ENCODE measurements at regions not wholly inside any gene's neighbourhood (a gene's known extent, or its start where the extent isn't known, plus 50 kb on each side); places are given as distances from the start of the nearest gene placed in this dataset.

DNA sequence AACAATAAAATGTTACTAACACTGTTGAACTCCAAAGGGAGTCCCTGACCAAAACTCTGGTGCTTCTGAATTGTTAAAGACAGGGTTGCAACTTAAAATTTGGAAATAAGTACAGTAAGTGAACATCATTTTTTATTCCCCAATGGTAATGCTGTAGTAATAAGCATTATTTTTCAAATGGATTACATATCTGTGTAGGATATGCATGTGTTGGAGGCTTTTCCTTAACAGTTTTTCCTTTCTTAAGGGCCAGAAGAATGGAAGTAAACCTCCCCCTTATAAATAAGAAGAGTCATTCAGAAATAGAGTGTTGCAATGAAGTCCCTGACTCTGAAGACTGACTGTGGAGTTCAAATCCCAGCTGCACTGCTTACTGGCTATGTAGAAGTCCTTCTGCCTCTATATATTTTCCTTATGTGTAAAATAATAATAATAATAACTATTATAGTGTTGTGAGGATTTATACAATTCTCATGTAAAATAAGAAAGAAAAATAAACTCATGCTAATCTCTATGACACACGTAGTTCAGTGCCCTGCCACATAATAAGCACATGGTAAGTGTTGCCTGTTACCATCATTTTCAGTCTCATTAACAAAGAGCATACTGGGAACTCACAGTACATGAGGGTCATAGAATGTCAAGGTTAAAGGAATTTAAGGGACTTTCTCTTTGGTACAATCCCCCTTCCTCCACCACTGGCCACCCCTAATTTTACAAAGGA, 129.8 kb upstream of the SMLR1 start:
- H3K4me3 ChIP-seq (ENCODE audit: low read depth in 1 of 3, low read length in 3 of 3): no peak overlapping the region
- no peak overlapping the region for H3K9ac ChIP-seq (ENCODE audit: low read depth in 1 of 2, low read length in 2 of 2)
- H3K27ac ChIP-seq (ENCODE audit: low read depth in 1 of 2, low read length in 2 of 2): no peak overlapping the region
- no peaks in the 10 kb centered on the region for H3K4me1 ChIP-seq (ENCODE audit: control insufficient read depth in 4 of 4, insufficient read depth in 4 of 4, low read length in 3 of 4)
- H3K27me3 ChIP-seq (ENCODE audit: control insufficient read depth in 4 of 4, insufficient read depth in 4 of 4, low read length in 3 of 4): no peaks in the 10 kb centered on the region
- H3K9me3 ChIP-seq (ENCODE audit: control insufficient read depth in 4 of 4, low read length in 3 of 4): no peaks in the 10 kb centered on the region
- DNase-seq (ENCODE audit: low spot score): no peak
- no peaks in the 10 kb centered on the region for H3K36me3 ChIP-seq (ENCODE audit: control insufficient read depth in 4 of 4, insufficient read depth in 3 of 4, low read depth in 1 of 4, low read length in 3 of 4)
- no peak for TF ChIP-seq RAD21 (IDR thresholded peaks at IDR 0.05)
- 25% methylated on average over 1 of the region's 1 CpG for WGBS

DNA sequence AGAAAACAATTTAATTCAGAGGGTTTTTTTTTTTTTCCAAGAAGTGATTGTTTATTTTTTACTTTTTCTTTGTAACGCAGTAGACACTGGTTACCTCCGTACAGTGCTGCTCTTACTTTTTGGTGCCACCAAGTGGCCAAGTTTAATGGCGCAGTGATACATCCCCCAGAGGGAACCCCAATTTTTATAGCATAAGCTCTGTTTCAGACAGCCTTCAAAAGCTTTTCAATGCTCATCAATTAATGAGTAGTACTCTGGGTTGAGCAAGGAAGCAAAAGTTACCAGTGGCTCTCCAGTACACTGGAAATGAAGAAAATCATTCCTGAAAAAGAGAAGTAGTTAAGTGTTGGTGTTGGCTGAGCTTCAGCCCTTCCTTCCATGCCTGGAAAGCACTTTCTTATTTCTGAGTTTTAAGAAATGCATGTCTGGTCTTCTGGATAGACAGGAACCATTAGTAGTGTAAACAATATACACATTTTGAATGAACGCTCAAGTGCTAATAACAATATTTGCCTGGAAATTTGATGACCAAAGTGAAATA, 129.1 kb upstream of the SMLR1 start:
- no peak overlapping the region for H3K27ac ChIP-seq (ENCODE audit: low read depth in 1 of 2, low read length in 2 of 2)
- WGBS: 15% methylated on average over 4 of the region's 4 CpGs
- DNase-seq (ENCODE audit: low spot score): no peak
- H3K4me3 ChIP-seq (ENCODE audit: low read depth in 1 of 3, low read length in 3 of 3): no peak overlapping the region
- H3K36me3 ChIP-seq (ENCODE audit: control insufficient read depth in 4 of 4, insufficient read depth in 3 of 4, low read depth in 1 of 4, low read length in 3 of 4): no peaks in the 10 kb centered on the region
- no peaks in the 10 kb centered on the region for H3K4me1 ChIP-seq (ENCODE audit: control insufficient read depth in 4 of 4, insufficient read depth in 4 of 4, low read length in 3 of 4)
- no peak overlapping the region for H3K9ac ChIP-seq (ENCODE audit: low read depth in 1 of 2, low read length in 2 of 2)
- TF ChIP-seq CTCF (IDR thresholded peaks at IDR 0.05; ENCODE audit: low read depth, low read length, missing input control) (peak; percentile 76), HNF4A (conservative IDR thresholded peaks at IDR 0.05) (peak in 1 of 2 donors; percentile 15), RXRA (IDR thresholded peaks at IDR 0.05) (peak in 1 of 2 donors; percentile 11), TAF1 (conservative IDR thresholded peaks at IDR 0.05) (no peak), NR2F2 (IDR thresholded peaks at IDR 0.05) (no peak), RAD21 (IDR thresholded peaks at IDR 0.05) (peak; percentile 88 to 91), HNF4G (IDR thresholded peaks at IDR 0.05) (no peak)
- H3K27me3 ChIP-seq (ENCODE audit: control insufficient read depth in 4 of 4, insufficient read depth in 4 of 4, low read length in 3 of 4): no peaks in the 10 kb centered on the region
- no peaks in the 10 kb centered on the region for H3K9me3 ChIP-seq (ENCODE audit: control insufficient read depth in 4 of 4, low read length in 3 of 4)

- no peak overlapping the region for H3K4me3 ChIP-seq (ENCODE audit: low read depth in 1 of 3, low read length in 3 of 3)
- H3K27me3 ChIP-seq (ENCODE audit: control insufficient read depth in 4 of 4, insufficient read depth in 4 of 4, low read length in 3 of 4): no peaks in the 10 kb centered on the region
- H3K9me3 ChIP-seq (ENCODE audit: control insufficient read depth in 4 of 4, low read length in 3 of 4): no peaks in the 10 kb centered on the region
- H3K9ac ChIP-seq (ENCODE audit: low read depth in 1 of 2, low read length in 2 of 2): peak overlapping the region in 1 of 2 donors; percentile 17
- WGBS: 86% methylated on average over 2 of the region's 2 CpGs
- no peaks in the 10 kb centered on the region for H3K4me1 ChIP-seq (ENCODE audit: control insufficient read depth in 4 of 4, insufficient read depth in 4 of 4, low read length in 3 of 4)
- DNase-seq (ENCODE audit: low spot score): no peak
- no peaks in the 10 kb centered on the region for H3K36me3 ChIP-seq (ENCODE audit: control insufficient read depth in 4 of 4, insufficient read depth in 3 of 4, low read depth in 1 of 4, low read length in 3 of 4)
- no peak overlapping the region for H3K27ac ChIP-seq (ENCODE audit: low read depth in 1 of 2, low read length in 2 of 2)
- TF ChIP-seq CTCF (IDR thresholded peaks at IDR 0.05; ENCODE audit: low read depth, low read length, missing input control): no peak
- TF ChIP-seq REST (IDR thresholded peaks at IDR 0.05): no peak
- no peak for TF ChIP-seq GABPA (IDR thresholded peaks at IDR 0.05 in 1 of 2, conservative IDR thresholded peaks at IDR 0.05 in 1 of 2)
- TF ChIP-seq SP1 (IDR thresholded peaks at IDR 0.05): no peak
- TF ChIP-seq HNF4A (conservative IDR thresholded peaks at IDR 0.05): no peak
- TF ChIP-seq YY1 (IDR thresholded peaks at IDR 0.05): no peak
- TF ChIP-seq RXRA (IDR thresholded peaks at IDR 0.05): no peak
- TF ChIP-seq, protein P1, sequence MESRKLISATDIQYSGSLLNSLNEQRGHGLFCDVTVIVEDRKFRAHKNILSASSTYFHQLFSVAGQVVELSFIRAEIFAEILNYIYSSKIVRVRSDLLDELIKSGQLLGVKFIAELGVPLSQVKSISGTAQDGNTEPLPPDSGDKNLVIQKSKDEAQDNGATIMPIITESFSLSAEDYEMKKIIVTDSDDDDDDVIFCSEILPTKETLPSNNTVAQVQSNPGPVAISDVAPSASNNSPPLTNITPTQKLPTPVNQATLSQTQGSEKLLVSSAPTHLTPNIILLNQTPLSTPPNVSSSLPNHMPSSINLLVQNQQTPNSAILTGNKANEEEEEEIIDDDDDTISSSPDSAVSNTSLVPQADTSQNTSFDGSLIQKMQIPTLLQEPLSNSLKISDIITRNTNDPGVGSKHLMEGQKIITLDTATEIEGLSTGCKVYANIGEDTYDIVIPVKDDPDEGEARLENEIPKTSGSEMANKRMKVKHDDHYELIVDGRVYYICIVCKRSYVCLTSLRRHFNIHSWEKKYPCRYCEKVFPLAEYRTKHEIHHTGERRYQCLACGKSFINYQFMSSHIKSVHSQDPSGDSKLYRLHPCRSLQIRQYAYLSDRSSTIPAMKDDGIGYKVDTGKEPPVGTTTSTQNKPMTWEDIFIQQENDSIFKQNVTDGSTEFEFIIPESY (IDR thresholded peaks at IDR 0.05): no peak
- TF ChIP-seq HNF4G (IDR thresholded peaks at IDR 0.05): no peak
- no peak for TF ChIP-seq NR2F2 (IDR thresholded peaks at IDR 0.05)
- TF ChIP-seq TAF1 (conservative IDR thresholded peaks at IDR 0.05): no peak
- TF ChIP-seq JUND (IDR thresholded peaks at IDR 0.05): no peak
- no peak for TF ChIP-seq FOXA1 (IDR thresholded peaks at IDR 0.05)
- TF ChIP-seq RAD21 (IDR thresholded peaks at IDR 0.05): no peak
- TF ChIP-seq EGR1 (IDR thresholded peaks at IDR 0.05; ENCODE audit: low read depth in 2 of 2): no peak
- TF ChIP-seq MAX (IDR thresholded peaks at IDR 0.05): no peak
- no peak for TF ChIP-seq FOXA2 (IDR thresholded peaks at IDR 0.05)
These were observed 127.5 kb upstream of the SMLR1 start for GRCh38 chr6:130699742-130700141.
